Thymus (tissue), 11 donors: ENCODE measurements at regions not wholly inside any gene's neighbourhood (a gene's known extent, or its start where the extent isn't known, plus 50 kb on each side); places are given as distances from the start of the nearest gene placed in this dataset.

Experiments
- DNase-seq, 9 donors: peaks; one replicate each; pipeline ENCODE4 v3.0.0-alpha.2; 2013; ENCODE audit warnings: low spot score in 9 of 9, low read depth in 6 of 9, missing footprints in 1 of 9
- H3K27ac ChIP-seq, 2 donors: one replicate each; pipeline ENCODE4 v1.5.1; 2013; ENCODE audit warnings: control low read depth in 1 of 2, low read depth in 1 of 2, low read length in 1 of 2, mild to moderate bottlenecking in 1 of 2, moderate library complexity in 1 of 2
- H3K27me3 ChIP-seq, 2 donors: one replicate each; pipeline ENCODE4 v1.5.1; 2013; ENCODE audit warnings: low read length in 1 of 2; ENCODE audit not compliant: control insufficient read depth in 2 of 2, insufficient read depth in 1 of 2
- H3K36me3 ChIP-seq, 2 donors: one replicate each; pipeline ENCODE4 v1.5.1; 2013; ENCODE audit warnings: low read length in 1 of 2, mild to moderate bottlenecking in 1 of 2, moderate library complexity in 1 of 2; ENCODE audit not compliant: control insufficient read depth in 2 of 2, insufficient read depth in 2 of 2
- H3K4me1 ChIP-seq, 2 donors: one replicate each; pipeline ENCODE4 v1.5.1; 2013; ENCODE audit warnings: low read length in 2 of 2; ENCODE audit not compliant: control insufficient read depth in 2 of 2, insufficient read depth in 2 of 2
- H3K4me3 ChIP-seq, 2 donors: one replicate each; pipeline ENCODE4 v1.5.1; 2013; ENCODE audit warnings: low read length in 2 of 2, control low read depth in 1 of 2, mild to moderate bottlenecking in 1 of 2
- H3K9me3 ChIP-seq, 2 donors: one replicate each; pipeline ENCODE4 v1.5.1; 2013; ENCODE audit warnings: low read length in 1 of 2, mild to moderate bottlenecking in 1 of 2; ENCODE audit not compliant: control insufficient read depth in 2 of 2, insufficient read depth in 1 of 2
- WGBS: extraction: QIAGEN DNeasy Blood & Tissue Kit; methylation state at CpG from one replicate; pipeline ENCODE4 v1.1.7; 2013; 5-methylcytosine and 5-hydroxymethylcytosine counted together
- donor health status: healthy.

- 45% methylated on average over 2 of the region's 2 CpGs for WGBS
- no peak for DNase-seq
- Histone ChIP-seq H3K9me3 (no peaks in the 10 kb centered on the region), H3K27me3 (peaks cover 0 to 3% of the 10 kb centered on the region in 2 donors), H3K27ac (no peak overlapping the region), H3K4me1 (no peaks in the 10 kb centered on the region), H3K36me3 (no peaks in the 10 kb centered on the region), H3K4me3 (no peak overlapping the region)
These were observed 96.0 kb upstream of the WSCD2 start for GRCh38 chr12:108033090-108033489.

DNA sequence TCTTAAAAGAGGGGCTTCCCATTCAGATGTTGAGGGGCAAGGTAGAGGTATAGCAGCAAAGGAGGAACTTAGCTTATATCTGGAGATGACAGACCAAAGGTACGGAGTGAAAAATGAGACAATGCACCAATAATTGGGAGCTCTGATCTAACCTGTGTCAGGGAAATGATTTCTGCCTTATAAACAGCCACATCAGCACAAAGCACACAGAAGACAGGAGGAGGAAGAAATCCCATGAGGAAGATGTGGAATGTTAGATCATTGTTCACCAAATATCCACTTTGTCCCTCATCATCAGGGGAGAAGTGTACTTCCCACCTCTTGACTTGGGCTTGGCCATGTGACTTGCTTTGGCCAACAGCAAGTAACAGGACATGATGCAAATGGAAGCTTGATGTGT, 93.7 kb upstream of the WSCD2 start:
- Histone ChIP-seq H3K4me1 (no peaks in the 10 kb centered on the region), H3K9me3 (no peaks in the 10 kb centered on the region), H3K36me3 (no peaks in the 10 kb centered on the region), H3K27me3 (no peaks in the 10 kb centered on the region), H3K27ac (no peak overlapping the region), H3K4me3 (no peak overlapping the region)
- DNase-seq = no peak
- 97% methylated on average over 1 of the region's 1 CpG for WGBS

GRCh38 chr12:108037960-108038359, 91.1 kb upstream of the WSCD2 start:
- Histone ChIP-seq H3K36me3 (no peaks in the 10 kb centered on the region), H3K4me1 (no peaks in the 10 kb centered on the region), H3K27me3 (no peaks in the 10 kb centered on the region), H3K27ac (no peak overlapping the region), H3K4me3 (no peak overlapping the region), H3K9me3 (no peaks in the 10 kb centered on the region)
- WGBS = 95% methylated on average over 5 of the region's 5 CpGs
- no peak for DNase-seq

GRCh38 chr12:108039794-108040193, 89.3 kb upstream of the WSCD2 start:
- Histone ChIP-seq H3K27me3 (no peaks in the 10 kb centered on the region), H3K4me1 (no peaks in the 10 kb centered on the region)
- WGBS = 82% methylated on average over 4 of the region's 4 CpGs

GRCh38 chr12:108040947-108041346, 88.1 kb upstream of the WSCD2 start:
- DNase-seq = no peak
- Histone ChIP-seq H3K27me3 (no peaks in the 10 kb centered on the region), H3K4me3 (no peak overlapping the region), H3K27ac (no peak overlapping the region), H3K4me1 (no peaks in the 10 kb centered on the region), H3K9me3 (no peaks in the 10 kb centered on the region), H3K36me3 (no peaks in the 10 kb centered on the region)
- 76% methylated on average over 2 of the region's 2 CpGs for WGBS

More at GRCh38 chr12:108039794-108040193, 89.3 kb upstream of the WSCD2 start:
- Histone ChIP-seq H3K4me3 (no peak overlapping the region), H3K27ac (no peak overlapping the region), H3K9me3 (no peaks in the 10 kb centered on the region), H3K36me3 (no peaks in the 10 kb centered on the region)
- DNase-seq = no peak

GRCh38 chr12:108043286-108043685, 85.8 kb upstream of the WSCD2 start:
- Histone ChIP-seq H3K36me3 (no peaks in the 10 kb centered on the region), H3K9me3 (no peaks in the 10 kb centered on the region), H3K27me3 (peaks cover 0 to 3% of the 10 kb centered on the region in 2 donors), H3K4me1 (no peaks in the 10 kb centered on the region), H3K4me3 (no peak overlapping the region), H3K27ac (no peak overlapping the region)
- DNase-seq = no peak
- 66% methylated on average over 3 of the region's 3 CpGs for WGBS

DNA sequence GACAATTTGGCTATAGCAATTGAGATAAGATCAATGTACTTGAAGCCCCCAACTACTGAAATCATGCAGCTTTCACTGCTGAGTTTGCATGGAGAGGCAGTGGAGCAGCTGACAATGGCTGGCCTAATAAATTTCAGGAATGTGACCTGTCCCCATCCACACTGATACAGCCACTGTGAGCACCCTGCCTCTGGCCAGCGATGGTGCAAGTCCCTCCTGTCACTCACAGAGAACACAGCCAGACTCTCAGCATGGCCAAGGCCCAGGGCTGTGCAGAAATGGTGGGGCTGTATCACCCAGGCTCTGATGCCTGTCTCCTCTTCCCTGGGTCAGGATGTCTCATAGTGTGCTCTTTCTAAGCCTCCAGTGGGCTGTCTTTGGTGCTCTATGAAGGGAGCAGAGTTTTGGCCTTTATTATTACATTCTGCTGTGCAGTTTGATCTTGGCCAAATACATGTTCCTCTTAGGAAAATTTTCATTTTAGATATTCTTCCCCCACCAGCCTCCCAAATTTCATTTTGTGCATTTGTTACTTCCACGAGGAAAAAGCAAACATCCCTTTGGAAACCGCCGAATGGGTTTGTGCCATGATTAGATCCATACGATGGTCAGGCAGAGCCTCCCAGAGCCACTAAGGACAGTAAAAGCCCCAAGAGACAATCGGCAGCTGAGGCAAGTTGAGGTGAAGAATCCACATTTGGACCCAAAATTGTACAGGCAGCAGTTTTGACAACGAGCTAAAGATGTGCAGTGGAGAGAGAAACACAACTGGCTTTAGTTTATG, 85.1 kb upstream of the WSCD2 start:
- WGBS = 91% methylated on average over 7 of the region's 7 CpGs
- H3K9me3 ChIP-seq = no peaks in the 10 kb centered on the region
- no peak overlapping the region for H3K27ac ChIP-seq
- H3K4me1 ChIP-seq = no peaks in the 10 kb centered on the region
- peaks cover 0 to 3% of the 10 kb centered on the region in 2 donors for H3K27me3 ChIP-seq
- no peaks in the 10 kb centered on the region for H3K36me3 ChIP-seq
- DNase-seq = no peak
- H3K4me3 ChIP-seq = no peak overlapping the region

- Histone ChIP-seq H3K4me3 (no peak overlapping the region), H3K36me3 (no peaks in the 10 kb centered on the region), H3K4me1 (no peaks in the 10 kb centered on the region), H3K27ac (no peak overlapping the region), H3K27me3 (peaks cover 0 to 3% of the 10 kb centered on the region in 2 donors), H3K9me3 (no peaks in the 10 kb centered on the region)
- DNase-seq = no peak
- 86% methylated on average over 10 of the region's 10 CpGs for WGBS
These were observed 83.0 kb upstream of the WSCD2 start for GRCh38 chr12:108046135-108046534.

- WGBS = 64% methylated on average over 12 of the region's 12 CpGs
- DNase-seq = no peak
- Histone ChIP-seq H3K27ac (peak overlapping the region in 1 of 2 donors; percentile 41), H3K4me3 (no peak overlapping the region), H3K36me3 (no peaks in the 10 kb centered on the region), H3K27me3 (peaks cover 0 to 3% of the 10 kb centered on the region in 2 donors), H3K9me3 (no peaks in the 10 kb centered on the region), H3K4me1 (no peaks in the 10 kb centered on the region)
These were observed 82.4 kb upstream of the WSCD2 start for GRCh38 chr12:108046650-108047049.
